HG03354 (cell line): ENCODE measurements at regions not wholly inside any gene's neighbourhood (a gene's known extent, or its start where the extent isn't known, plus 50 kb on each side); places are given as distances from the start of the nearest gene placed in this dataset.
"Not testable (repeated sequence)": the region's sequence is repeated elsewhere in the genome, so short reads cannot be mapped to it uniquely, and the experiment has no call there.

Experiments
- ATAC-seq: cut with Tn5 transposase; IDR thresholded peaks from one replicate; pipeline ENCODE4 v1.9.1; 2021; ENCODE audit warnings: mild to moderate bottlenecking; ENCODE audit not compliant: unreplicated experiment, poor library complexity, severe bottlenecking

DNA sequence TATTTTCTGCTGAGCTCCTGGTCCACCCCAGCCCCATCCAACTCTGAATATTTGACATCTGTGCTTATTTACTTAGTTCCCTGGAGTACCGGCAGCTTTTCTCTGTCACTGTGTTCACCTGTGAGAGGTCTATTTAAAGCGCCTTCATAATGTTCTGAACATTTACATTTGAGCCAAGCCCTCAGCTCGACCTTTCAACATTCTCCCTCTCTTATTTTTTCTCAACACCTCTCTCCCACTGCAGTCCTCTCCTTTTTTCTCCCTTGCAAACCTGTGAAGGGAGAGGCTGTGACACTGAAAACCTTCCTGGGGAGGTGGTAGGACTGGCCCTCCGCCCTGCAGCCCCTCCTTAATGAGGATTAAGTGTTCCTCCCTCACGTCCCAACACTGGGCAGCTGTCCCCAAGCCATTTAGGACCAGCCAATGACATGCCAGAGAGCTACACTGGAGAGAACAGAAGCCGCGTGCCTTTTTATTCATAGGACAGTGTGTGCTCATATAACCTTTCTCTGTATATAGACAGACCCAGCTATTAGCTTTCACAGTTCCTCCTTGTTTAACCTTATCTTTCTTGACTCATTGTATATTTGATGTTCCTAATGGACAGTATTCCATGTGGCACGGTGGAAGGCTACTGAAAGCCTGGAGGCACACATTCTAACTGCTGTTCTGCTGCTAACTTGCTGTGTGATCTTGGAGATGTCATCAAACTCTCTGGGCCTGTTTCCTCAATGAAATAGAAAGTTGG lies 134.8 kb downstream of the NUFIP1 start:
- ATAC-seq: no peak

DNA sequence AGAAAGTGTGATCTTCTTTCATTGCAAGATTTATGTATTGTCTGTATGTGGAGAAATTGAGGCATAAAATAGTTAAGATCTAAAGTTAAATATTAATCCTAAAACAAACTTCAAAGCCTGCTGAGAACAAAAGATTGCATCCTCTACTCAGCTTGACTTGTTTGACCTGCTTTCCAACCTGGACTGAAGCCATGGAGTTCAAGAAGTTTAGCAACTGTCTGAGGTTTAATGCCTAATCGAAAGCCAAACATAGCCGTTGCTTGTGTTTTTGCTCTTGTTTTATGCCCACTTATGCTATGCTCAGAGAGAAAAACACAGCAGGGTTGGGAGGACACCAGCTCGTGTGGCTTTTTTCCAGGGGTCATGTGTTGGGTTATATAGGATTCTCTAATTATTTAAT lies 135.6 kb downstream of the NUFIP1 start:
- ATAC-seq: no peak

DNA sequence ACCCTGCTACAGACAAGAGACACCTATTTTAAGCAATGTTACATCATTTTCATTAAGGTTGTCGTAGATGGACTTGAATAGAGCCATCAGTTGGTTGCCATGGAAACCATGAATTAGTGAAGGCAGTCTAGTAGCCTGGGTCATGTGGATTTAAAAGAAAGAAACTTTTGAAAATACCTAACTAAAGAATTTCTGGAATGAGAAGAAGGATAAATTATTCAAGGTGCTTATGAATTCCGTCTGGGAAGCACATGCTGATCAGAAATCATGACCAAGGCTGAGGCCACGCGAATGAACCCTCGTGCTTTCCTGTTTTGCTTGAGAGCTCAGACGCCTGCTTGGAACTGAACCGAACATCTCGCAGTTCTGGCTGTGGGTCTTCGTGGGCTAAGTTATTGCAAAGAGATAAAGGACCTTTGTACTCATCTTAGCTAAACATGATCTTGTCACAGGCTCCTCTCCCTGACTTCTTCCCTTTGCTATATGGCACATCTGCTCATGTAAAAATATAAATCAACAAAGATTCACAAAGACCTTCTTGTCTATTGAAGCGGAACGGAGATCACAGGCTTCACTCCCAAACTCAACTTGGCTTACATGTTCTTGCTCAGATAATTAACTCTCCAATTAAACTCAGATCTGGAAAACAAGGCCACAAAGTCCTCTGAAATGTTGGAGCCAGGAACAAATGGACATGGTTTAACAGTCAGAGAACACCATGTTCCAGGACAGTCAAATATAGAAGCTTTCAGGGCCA lies 140.2 kb downstream of the NUFIP1 start:
- ATAC-seq: no peak

DNA sequence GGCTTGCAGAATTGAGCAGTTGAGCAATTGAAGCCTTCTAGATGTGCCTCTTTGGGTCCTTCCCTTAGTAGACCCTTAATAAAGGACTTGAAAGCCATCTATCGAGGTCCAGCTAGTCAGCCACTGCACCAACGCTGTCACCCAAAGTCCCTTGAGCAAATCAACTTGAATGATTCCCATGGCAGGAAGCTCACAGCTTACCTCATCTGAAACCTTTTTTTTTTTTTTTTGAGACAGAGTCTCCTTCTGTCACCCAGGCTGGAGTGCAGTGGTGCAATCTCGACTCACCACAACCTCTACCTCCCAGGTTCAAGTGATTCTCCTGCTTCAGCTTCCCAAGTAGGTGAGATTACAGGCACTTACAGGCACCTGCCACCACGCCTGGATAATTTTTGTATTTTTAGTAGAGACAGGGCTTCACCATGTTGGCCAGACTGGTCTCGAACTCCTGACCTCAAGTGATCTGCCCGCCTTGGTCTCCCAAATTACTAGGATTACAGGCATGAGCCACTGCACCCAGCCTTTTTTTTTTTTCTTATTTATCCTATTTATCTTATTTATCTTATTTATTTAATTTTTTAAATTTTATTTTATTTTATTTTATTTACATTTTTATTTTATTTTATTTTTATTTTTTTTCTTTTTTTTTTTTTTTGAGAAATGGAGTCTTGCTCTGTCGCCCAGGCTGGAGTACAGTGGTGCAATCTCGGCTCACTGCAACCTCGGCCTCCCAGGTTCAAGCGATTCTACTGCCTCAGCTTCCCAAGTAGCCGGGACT lies 143.8 kb downstream of the NUFIP1 start:
- ATAC-seq: not testable (repeated sequence)

DNA sequence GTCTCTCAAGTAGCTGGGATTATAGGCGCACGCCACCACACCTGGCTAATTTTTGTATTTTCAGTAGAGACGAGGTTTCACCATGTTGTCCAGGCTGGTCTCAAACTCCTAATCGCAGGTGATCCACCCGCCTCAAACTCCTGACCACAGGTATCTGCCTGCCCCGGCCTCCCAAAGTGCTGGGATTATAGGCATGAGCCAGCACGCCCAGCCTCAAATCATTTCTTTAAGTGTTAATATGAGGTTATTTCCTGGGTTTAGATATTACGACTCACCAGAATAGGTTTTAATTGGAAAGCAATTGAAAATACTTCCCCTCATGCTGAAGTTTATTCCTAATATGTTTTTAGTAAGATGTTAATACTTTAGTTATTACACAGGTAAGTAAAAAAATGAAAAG lies 144.5 kb downstream of the NUFIP1 start:
- no peak for ATAC-seq

DNA sequence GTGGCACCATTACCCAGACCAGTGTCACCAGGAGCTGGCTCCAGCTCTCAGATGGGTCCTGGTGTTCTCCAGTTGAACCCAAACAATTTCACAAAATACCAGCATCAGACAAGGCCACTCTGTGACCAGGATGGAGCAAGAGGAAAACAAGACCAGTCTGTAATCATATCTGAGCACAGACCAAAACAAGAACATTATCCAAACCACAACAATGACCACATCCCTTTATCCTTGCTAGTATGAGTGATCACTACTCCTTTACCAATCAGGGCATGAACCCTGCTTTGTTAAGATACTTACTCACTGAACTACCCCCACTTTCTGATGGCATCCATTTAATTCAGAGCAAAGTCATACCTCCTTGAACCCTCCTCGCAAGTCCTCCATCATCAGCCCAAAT lies 145.9 kb downstream of the NUFIP1 start:
- no peak for ATAC-seq

DNA sequence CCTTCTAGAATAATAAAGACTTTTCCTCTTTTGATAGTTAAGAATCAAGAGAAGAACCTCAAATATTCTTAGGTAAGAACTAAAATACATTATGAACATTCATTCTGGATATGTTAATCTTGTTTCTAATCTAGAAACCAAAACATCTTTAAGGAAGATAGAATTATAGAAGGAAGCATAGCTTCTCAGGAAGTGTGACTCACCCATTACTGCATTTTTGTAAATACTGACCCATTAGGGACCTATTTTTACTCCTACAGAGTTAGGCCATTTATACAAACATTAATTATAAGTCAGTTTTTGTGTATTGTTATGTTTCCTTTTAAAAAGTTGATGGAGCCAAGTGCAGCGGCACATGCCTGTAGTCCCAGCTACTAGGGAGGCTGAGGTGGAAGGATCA lies 147.1 kb downstream of the NUFIP1 start:
- no peak for ATAC-seq

DNA sequence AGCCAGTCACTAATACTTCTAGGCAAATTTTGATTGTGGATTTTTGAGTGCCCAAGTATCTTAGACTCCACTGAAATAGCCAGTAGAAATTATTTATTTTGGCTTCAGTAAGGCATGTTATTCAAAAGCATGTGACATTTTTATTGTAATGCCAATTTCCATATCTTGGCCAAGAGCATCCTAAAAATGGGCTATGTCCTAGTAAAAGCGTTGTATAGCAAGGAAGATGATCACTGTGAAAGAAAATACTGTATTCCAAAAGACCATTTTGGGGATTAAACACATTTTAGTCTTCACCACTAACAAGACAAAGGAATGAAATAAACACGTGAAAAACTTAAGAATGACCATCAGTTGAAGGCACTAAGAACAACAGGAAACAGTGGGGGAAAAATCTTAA lies 149.1 kb downstream of the NUFIP1 start:
- no peak for ATAC-seq

DNA sequence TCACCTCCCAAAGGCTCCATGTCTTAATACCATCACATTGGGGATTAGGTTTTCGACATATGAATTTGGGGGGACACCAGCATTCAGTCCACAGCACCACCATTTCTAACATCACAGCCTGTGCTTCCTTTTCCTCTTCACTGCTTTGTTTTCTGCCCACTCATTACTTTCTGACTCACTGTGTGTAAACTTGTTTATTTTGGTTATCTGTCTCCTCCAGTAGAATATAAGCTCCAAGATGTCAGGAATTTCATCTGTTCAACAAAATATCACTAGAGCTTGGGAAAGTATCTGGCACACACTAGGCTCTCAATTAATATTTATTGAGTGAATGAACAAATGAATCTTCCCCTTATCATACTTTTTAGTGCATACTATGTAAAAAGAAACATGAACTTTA lies 152.0 kb downstream of the NUFIP1 start:
- no peak for ATAC-seq

DNA sequence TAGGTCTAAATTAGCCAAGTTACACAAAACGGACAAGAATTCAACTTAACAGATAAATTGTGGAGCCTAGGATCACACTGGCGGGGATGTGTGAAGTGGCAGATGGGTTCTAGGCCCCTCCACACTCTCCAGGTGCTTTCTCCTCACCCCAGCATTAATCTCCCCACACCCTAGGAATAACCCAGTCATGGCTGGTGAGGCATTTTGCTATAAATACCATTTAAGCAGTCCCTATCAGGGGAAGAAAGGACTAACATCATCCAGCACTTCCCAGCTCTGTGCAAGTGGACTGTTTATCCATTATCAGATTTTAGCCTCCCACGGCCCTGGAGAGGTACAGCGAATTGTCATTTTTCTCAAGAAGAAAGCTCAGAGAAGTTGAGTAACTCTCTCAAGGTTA lies 154.9 kb downstream of the NUFIP1 start:
- no peak for ATAC-seq

DNA sequence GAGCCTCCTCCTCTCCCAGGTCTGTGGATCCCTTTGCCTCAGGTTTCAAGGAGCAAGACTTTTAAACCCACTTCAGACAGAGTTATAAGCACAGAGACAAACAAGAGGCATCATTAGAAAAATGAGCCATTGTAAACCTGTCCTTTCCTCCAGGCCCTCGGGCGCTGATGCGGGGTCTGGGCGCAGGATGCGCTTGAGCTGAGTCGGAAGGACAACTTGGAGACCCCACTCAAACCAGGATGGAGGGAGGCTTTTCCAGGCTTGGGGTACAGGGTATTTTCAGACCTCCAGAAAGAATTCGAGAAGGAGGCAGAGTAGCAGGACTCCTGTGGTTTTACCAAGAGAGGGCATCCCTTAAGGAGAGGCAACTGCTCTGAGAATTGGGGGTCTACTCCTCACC lies 155.6 kb downstream of the NUFIP1 start:
- ATAC-seq: no peak

DNA sequence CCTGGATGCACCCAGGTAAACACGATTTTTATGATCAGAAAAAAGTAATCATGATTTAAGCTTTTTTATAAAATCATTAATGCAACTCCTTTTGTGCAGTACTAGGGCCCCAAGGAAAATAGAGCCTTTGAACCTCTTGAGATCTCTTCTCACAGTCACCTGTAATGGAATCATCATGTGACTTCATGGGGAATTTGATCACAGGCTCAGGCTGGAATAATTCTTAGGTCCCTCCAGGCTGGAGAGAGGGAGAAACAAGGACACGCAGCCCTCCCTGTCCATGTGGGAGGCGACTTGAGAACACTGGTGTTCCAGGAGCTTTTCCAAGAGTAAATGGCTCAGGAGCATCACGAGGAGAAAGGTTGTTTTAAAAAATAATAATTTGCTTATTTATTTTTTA lies 156.1 kb downstream of the NUFIP1 start:
- no peak for ATAC-seq

DNA sequence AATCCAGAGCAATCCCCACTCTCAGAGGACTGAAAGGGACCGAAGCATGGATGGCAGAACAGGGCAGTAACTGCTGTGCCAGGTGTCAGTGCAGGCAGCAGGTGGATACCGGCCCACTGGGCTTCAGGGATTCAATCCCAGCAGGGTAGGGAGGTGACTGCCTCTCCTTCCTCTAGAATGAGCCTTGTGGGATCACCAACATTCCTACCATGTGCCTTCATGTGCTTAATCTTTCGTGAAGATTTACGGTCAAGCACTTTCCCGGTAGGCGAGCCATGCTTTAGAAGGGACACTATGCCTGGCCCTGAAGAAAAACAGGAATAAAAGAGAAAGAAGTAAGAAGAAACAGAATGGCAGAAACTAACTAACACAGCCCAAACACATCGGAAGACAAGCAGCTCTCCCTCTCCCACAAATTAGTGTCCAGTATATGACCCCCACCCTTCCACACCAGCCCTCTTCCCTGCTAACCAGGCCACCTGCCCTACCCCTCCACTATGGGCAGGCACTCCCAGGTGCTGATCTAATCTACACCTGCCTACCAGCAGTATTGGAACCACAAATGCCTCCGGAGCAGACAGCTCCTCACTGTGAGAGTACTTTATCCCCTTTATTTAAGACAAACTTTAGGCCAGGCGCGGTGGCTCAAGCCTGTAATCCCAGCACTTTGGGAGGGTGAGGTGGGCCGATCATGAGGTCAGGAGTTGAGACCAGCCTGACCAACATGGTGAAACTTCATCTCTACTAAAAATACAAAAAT lies 162.5 kb downstream of the NUFIP1 start:
- no peak for ATAC-seq

DNA sequence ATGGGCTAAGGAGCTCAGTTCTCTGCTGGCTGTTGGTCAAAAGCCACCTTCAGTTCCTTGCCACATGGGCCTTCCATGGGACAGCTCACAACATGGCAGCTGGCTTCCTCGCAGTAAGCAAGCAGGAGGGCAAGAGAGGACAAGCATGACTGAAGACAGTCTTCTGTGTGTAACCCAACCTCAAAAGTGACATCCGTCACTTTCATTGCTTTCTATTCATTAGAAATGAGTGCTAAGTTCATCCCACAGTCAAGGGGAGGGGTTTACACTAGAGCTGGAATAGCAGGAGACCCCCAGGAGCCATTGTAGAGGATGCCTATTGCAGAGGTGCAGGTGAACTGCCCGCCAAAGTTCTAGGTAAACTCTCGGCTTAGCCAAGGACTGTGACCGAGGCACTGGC lies 163.3 kb downstream of the NUFIP1 start:
- ATAC-seq: no peak

DNA sequence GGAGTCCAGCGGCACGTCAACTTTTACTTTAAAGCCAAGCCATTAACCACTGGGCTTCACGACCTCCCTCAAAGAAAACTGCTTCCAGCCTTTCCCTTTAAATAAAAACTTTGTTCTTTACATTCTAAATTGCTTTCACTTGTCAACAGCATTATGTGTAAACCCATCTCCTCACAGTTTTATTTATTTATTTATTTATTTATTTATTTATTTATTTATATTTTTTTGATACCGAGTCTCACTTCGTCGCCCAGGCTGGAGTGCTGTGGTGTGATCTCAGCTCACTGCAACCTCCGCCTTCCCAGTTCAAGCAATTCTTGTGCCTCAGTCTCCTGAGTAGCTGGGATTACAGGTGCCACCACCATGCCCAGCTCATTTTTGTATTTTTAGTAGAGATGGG lies 165.7 kb downstream of the NUFIP1 start:
- not testable (repeated sequence) for ATAC-seq

DNA sequence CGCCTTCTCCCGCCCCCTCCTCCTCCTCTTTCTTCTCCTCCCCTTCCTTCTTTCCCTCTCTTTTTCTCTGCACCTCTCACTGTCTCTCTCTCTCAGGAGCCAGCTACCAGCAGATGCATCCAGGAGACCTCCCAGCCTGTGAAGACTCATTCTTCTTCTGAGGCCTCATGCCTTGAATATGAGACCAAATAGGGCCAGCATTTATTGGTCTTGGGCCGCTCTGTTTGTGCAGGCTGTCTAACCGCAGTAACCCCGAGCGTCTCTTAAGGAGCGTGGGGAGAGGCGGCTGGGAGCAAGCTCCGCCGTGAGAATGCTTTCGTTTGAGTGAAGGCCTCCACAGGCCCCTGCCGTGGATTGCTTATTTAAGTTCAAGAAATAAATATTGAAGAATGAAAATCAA lies 167.0 kb downstream of the NUFIP1 start:
- no peak for ATAC-seq

DNA sequence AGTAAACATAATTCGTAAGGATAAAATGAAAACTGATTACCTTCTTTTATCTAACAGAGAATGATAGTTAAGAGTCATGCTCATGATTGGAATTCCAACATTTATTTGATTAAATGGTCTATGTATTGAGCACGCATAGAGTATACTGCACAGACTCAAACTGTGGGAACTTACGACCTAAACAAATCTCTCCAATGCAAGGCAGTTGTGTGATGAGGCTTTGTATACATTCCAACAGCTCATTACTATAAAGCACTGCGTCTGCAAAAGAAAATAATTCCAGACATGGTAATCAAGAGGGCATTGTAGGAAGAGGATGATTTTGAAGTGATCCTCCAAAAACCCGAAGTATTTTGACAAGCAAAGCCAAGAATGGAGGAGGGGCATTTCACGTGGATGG lies 169.5 kb downstream of the NUFIP1 start:
- ATAC-seq: no peak

DNA sequence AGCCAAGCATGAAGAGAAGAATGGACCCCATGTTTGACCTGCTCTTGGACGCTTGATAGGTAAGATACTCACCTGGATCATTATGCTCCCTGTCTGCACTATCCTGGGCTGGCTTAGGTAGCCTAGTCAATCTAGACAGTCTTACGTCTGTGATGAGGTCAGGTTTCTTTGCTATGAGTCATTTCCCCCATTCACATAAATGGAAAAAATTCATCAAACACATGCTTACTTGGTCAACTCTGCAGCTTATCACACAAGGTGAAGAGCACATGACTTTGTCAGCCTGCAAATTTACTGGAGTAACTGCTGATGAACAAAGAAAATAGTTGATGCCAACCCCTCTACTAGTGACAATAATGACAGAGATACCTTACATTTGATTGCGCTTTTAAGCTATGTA lies 170.0 kb downstream of the NUFIP1 start:
- no peak for ATAC-seq

DNA sequence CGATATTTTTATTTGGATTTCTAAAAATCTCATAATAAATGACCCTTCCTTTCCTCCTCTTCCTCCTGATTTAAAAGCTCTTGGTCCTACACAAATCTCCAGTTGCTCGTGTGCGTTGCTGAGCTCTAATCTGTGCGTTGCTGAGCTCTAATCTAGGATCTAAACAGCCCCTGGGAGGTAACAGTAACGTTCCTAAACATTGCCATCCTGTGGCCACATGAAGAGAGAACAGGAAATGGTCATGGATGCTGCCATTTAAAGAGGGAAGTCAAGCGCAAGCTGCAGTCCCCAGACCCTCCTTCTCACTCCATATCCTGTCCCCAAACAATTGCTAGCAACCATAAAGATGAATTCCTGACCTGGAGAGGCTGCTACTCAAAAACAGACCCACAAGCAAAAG lies 170.8 kb downstream of the NUFIP1 start:
- no peak for ATAC-seq

DNA sequence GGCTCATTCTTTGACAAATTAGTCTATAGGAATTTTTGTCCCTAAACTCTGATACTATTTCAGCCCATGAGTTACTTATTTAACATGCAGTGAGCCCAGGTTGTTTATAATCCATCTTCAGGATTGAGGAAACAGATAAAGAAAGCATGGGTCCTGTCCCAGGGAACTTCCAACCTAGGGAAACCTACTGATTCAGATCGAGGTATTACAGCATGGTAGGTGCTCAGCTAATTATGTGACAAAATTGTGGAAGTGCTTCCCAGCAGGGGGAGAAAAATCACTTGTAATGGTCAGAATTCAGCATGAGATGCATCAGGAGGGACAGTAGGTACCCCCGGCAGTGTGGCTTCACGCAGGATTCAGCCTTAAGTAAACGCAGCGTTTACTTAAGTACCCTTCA lies 171.3 kb downstream of the NUFIP1 start:
- no peak for ATAC-seq
